PC-9 (cell line): ENCODE measurements at regions not wholly inside any gene's neighbourhood (a gene's known extent, or its start where the extent isn't known, plus 50 kb on each side); places are given as distances from the start of the nearest gene placed in this dataset.

ENCODE experiments used
- CTCF ChIP-seq: fragments of 200-600 bp; sonication (generic); conservative IDR thresholded peaks from 2 replicates; pipeline ENCODE4 v1.6.1; 2017; ENCODE audit warnings: mixed run types, antibody characterized with exemption, mild to moderate bottlenecking, moderate library complexity
- EZH2 ChIP-seq: fragments of 200-600 bp; sonication (generic); IDR thresholded peaks from 2 replicates; pipeline ENCODE4 v1.8.0; 2017; ENCODE audit warnings: antibody characterized with exemption, low read depth

- TF ChIP-seq CTCF (no peak), EZH2 (no peak)
These were observed 265.3 kb downstream of the HNRNPD start for GRCh38 chr4:82108506-82108905.
